Glutamatergic neuron (in vitro differentiated cells): ENCODE measurements at regions not wholly inside any gene's neighbourhood (a gene's known extent, or its start where the extent isn't known, plus 50 kb on each side); places are given as distances from the start of the nearest gene placed in this dataset.

ENCODE experiments used
- DNase-seq: peaks from one replicate; pipeline ENCODE4 v3.0.0; 2022
- H3K27ac Mint-ChIP-seq: one replicate; pipeline ENCODE4 v1.8.0; 2020; ENCODE audit warnings: mild to moderate bottlenecking, mixed read lengths, inconsistent platforms; ENCODE audit not compliant: unreplicated experiment
- H3K27me3 Mint-ChIP-seq: one replicate; pipeline ENCODE4 v1.8.0; 2020; ENCODE audit warnings: mild to moderate bottlenecking, moderate library complexity, mixed read lengths, inconsistent platforms; ENCODE audit not compliant: unreplicated experiment
- H3K36me3 Mint-ChIP-seq: one replicate; pipeline ENCODE4 v1.8.0; 2020; ENCODE audit warnings: mild to moderate bottlenecking, mixed read lengths, inconsistent platforms; ENCODE audit not compliant: unreplicated experiment
- H3K4me1 Mint-ChIP-seq: one replicate; pipeline ENCODE4 v1.8.0; 2020; ENCODE audit warnings: mild to moderate bottlenecking, low read depth, mixed read lengths, inconsistent platforms; ENCODE audit not compliant: unreplicated experiment
- H3K4me3 Mint-ChIP-seq: one replicate; pipeline ENCODE4 v1.8.0; 2020; ENCODE audit warnings: mild to moderate bottlenecking, mixed read lengths, inconsistent platforms; ENCODE audit not compliant: unreplicated experiment
- H3K9me3 Mint-ChIP-seq: one replicate; pipeline ENCODE4 v1.8.0; 2020; ENCODE audit warnings: mild to moderate bottlenecking, moderate library complexity, mixed read lengths, inconsistent platforms; ENCODE audit not compliant: unreplicated experiment
- TF ChIP-seq, protein P1 (sequence below): fragments of 200-600 bp; sonication (generic); IDR thresholded peaks from one replicate; pipeline ENCODE4 v1.5.0; 2021; ENCODE audit not compliant: partially characterized antibody, unreplicated experiment

- Mint-ChIP-seq H3K27me3 (peaks cover 2% of the 10 kb centered on the region), H3K27ac (no peak overlapping the region), H3K9me3 (no peaks in the 10 kb centered on the region), H3K4me1 (peaks cover 8% of the 10 kb centered on the region), H3K36me3 (no peaks in the 10 kb centered on the region), H3K4me3 (no peak overlapping the region)
- no peak for DNase-seq
- TF ChIP-seq, protein P1, sequence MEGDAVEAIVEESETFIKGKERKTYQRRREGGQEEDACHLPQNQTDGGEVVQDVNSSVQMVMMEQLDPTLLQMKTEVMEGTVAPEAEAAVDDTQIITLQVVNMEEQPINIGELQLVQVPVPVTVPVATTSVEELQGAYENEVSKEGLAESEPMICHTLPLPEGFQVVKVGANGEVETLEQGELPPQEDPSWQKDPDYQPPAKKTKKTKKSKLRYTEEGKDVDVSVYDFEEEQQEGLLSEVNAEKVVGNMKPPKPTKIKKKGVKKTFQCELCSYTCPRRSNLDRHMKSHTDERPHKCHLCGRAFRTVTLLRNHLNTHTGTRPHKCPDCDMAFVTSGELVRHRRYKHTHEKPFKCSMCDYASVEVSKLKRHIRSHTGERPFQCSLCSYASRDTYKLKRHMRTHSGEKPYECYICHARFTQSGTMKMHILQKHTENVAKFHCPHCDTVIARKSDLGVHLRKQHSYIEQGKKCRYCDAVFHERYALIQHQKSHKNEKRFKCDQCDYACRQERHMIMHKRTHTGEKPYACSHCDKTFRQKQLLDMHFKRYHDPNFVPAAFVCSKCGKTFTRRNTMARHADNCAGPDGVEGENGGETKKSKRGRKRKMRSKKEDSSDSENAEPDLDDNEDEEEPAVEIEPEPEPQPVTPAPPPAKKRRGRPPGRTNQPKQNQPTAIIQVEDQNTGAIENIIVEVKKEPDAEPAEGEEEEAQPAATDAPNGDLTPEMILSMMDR, result no peak
These were observed 90.7 kb downstream of the FAM76B start for GRCh38 chr11:95698676-95699557.

DNA sequence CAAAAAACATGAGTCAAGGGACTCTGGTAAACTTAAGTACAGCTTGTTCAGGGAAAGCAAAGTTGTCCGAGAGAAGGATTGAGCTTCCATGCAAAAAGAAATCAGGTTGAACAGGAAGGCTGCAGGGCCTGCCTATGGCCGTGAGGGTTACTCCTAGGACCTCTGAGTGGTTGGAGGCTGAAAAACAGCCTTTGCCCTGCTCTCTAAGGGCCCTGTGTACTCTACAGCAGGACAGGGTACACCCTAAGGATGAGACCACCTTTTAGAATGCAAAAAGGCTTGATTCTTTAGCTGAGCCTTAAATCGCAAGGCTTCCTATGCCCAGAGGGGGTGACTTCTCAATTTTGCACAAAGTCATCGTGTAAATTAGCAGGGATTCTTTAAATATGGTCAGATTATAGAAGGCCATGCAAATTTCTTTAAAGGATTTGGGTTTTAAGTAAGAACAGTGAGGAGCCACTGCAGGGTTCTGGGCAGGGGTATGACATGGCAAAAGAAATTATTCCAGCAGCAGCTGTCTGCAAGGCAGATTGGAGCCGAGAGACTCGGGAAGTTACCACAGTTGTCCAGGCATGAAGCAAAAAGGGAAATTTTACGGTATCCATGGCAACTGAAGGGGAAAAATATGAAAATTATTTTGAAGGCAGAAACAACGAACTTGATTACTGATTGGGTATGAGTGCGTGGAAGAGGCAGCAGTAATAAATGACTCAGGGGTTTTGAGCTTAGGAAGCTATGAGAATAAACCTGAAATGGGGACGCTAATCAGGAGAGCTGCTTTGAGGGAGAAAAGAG lies 91.8 kb downstream of the FAM76B start:
- Mint-ChIP-seq H3K4me1 (peaks cover 8% of the 10 kb centered on the region), H3K36me3 (no peaks in the 10 kb centered on the region), H3K27ac (no peak overlapping the region)

DNA sequence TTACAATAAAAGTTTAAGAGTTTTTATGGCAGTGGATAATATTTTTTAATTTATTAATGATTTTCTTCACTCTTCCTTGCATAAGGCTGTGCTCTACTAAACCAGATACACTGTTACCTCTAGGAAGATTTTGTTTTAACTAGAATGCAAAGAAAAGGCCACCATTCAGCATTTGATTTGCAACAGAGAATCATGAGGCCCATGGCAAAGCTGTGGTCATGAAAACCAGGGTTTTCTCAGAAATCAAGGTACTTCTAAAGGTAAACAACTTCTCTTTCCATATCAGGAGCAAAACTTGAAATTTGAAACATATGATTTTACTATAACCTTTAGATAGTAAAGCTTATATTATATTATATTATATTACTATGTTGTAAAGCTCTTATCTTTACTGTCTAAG lies 94.4 kb downstream of the FAM76B start:
- peaks cover 8% of the 10 kb centered on the region for H3K4me1 Mint-ChIP-seq
- DNase-seq, result no peak
- H3K27ac Mint-ChIP-seq, result no peak overlapping the region
- no peak overlapping the region for H3K4me3 Mint-ChIP-seq
- peaks cover 1% of the 10 kb centered on the region for H3K27me3 Mint-ChIP-seq
- H3K9me3 Mint-ChIP-seq, result no peaks in the 10 kb centered on the region
- H3K36me3 Mint-ChIP-seq, result no peaks in the 10 kb centered on the region
- TF ChIP-seq, protein P1, result no peak

More for the DNA sequence above, 91.8 kb downstream of the FAM76B start:
- no peak for DNase-seq
- TF ChIP-seq, protein P1, result no peak
- Mint-ChIP-seq H3K9me3 (no peaks in the 10 kb centered on the region), H3K4me3 (no peak overlapping the region), H3K27me3 (peaks cover 2% of the 10 kb centered on the region)

DNA sequence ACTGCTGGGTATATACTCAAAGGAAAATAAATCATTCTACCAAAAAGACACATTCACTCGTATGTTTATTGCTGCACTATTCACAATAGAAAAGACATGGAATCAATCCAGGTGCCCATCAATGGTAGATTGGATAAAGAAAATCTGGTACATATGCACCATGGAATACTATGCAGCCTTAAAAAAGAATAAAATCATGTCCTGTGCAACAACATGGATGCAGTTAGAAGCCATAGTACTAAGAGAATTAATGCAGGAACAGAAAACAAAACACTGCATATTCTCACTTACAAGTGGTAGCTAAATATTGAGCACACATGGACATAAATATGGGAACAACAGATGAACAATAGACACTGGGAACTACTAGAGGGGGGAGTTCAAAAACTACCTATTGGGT lies 96.3 kb downstream of the FAM76B start:
- Mint-ChIP-seq H3K4me1 (peaks cover 6% of the 10 kb centered on the region), H3K27me3 (no peaks in the 10 kb centered on the region), H3K27ac (no peak overlapping the region), H3K9me3 (no peaks in the 10 kb centered on the region), H3K36me3 (no peaks in the 10 kb centered on the region), H3K4me3 (no peak overlapping the region)
- TF ChIP-seq, protein P1, result no peak
- DNase-seq, result no peak
